ENCODE measurements at regions not wholly inside any gene's neighbourhood (a gene's known extent, or its start where the extent isn't known, plus 50 kb on each side); places are given as distances from the start of the nearest gene placed in this dataset.

GRCh38 chr2:11103984-11104793, 51.1 kb upstream of the SLC66A3 start:
- no peak for DNase-seq

DNA sequence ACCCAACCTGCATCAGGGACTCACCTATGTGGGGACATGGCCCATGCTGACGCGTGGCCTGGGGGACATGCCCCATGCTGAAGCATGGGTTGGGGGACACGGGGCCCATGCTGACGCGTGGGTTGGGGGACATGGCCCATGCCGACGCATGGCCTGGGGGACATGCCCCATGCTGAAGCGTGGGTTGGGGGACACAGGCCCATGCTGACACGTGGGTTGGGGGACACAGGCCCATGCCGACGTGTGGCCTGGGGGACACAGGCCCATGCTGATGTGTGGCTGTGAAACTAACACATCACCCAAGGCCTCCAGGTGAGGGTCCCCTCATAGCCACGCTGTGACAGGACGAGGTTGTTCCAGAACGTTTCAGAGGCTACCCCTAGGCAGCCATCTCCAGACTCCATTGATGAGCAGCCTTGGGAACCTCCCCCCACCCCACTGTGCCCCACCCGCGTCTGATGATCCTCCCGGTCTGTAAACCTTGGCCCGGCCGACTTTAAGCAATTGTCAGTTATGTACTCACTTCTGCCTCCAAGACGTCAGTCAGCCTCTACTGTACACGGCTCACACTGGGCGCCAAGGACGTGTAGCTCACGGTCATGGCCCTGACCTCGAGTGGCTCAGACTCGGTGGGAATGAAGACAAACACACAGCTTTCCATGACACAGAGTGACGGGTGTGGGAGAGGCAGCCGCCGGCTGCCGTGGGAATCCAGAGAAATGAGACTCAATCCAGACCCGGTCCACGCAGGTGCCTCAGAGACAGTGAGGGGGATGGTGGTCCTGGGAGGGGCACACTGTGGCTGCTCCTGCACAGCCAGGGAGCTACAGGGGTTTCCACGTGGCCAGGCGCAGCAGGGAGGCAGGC, 50.2 kb upstream of the SLC66A3 start:
- no peak for DNase-seq

Measured in NCI-H187 treated with DMSO at 0.1 percent for 48 hours (cell line).